ENCODE measurements at regions not wholly inside any gene's neighbourhood (a gene's known extent, or its start where the extent isn't known, plus 50 kb on each side); places are given as distances from the start of the nearest gene placed in this dataset.

DNA sequence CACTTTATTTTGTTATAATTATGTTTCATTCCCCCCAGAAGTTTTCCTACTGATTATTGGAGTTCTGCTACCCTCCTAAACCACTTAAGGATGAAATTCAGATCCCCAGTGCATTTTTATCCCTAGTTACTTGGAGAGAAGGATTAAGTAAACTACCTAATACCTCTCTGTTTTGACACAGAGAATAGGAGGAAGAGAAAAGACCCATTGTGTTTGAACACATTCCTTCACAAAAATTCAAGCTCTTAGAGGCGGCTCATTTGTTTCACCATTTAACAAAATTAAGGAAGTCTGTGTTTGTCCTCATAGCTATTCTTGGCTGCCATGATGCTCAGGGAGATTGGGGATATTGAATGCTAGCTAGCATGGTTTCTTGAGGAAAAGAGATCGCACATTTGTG is 492.6 kb downstream of the EBF1 start:
- DNase-seq = no peak
- no peaks in the 10 kb centered on the region for H3K36me3 ChIP-seq (ENCODE audit: low read depth)
- no peak overlapping the region for H3K4me3 ChIP-seq
- H4K20me1 ChIP-seq (ENCODE audit: insufficient read depth) = no peaks in the 10 kb centered on the region
- no peak overlapping the region for H2AFZ ChIP-seq
- H3K27me3 ChIP-seq (replicated peaks; ENCODE audit: insufficient read depth) = no peaks in the 10 kb centered on the region
- H3K9ac ChIP-seq = no peak overlapping the region
- in situ Hi-C loops (cut with MboI) = no loop called here
- H3K27ac ChIP-seq = no peak overlapping the region
- H3F3A ChIP-seq (ENCODE audit: insufficient read depth) = peaks cover 24% of the 10 kb centered on the region
- no peaks in the 10 kb centered on the region for H3K9me3 ChIP-seq (ENCODE audit: low read depth)
- WGBS, 2 experiments (ENCODE audit: low coverage in 1 of 2, low lambda C conversion rate in 2 of 2, missing lambda C conversion rate in 2 of 2) = 97 to 98% methylated on average over 2 of the region's 2 CpGs
- no peaks in the 10 kb centered on the region for H3K79me2 ChIP-seq (ENCODE audit: insufficient read depth)
- no peaks in the 10 kb centered on the region for H3K9me2 ChIP-seq (ENCODE audit: insufficient read depth)
- no peak overlapping the region for H3K4me2 ChIP-seq (ENCODE audit: unreplicated experiment)
- TF ChIP-seq EZH2phosphoT487 (IDR thresholded peaks at IDR 0.05; ENCODE audit: insufficient read depth, low read depth) (no peak), EZH2 (IDR thresholded peaks at IDR 0.05; ENCODE audit: insufficient read depth, poor library complexity, severe bottlenecking) (no peak)
- peaks cover 34% of the 10 kb centered on the region for H3K4me1 ChIP-seq (ENCODE audit: insufficient read depth)

DNA sequence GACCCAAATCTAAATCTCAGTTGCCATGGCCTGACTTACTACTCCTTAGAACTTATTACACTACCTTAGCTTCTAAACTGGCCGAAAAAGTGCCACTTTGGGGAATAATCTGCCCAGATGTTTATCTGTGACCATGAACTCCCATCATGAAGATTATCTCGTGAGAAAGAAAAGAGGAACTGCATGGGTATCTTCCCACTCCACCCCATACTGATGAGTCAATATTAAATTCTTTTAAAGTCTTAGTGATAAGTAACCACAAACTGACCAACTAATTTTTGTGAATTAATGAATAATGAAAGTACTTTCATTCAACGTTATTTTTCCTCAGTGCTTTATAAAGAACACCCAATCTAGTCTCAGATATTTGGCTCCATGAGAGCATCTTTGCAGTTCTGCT is 493.5 kb downstream of the EBF1 start:
- H3K9me2 ChIP-seq (ENCODE audit: insufficient read depth) = no peaks in the 10 kb centered on the region
- peaks cover 28% of the 10 kb centered on the region for H3K4me1 ChIP-seq (ENCODE audit: insufficient read depth)
- DNase-seq = no peak
- H3K4me2 ChIP-seq (ENCODE audit: unreplicated experiment) = no peak overlapping the region
- peaks cover 24% of the 10 kb centered on the region for H3F3A ChIP-seq (ENCODE audit: insufficient read depth)
- no peaks in the 10 kb centered on the region for H3K9me3 ChIP-seq (ENCODE audit: low read depth)
- H3K27me3 ChIP-seq (replicated peaks; ENCODE audit: insufficient read depth) = no peaks in the 10 kb centered on the region
- H3K9ac ChIP-seq = no peak overlapping the region
- TF ChIP-seq EZH2 (IDR thresholded peaks at IDR 0.05; ENCODE audit: insufficient read depth, poor library complexity, severe bottlenecking) = no peak
- in situ Hi-C loops (cut with MboI) = no loop called here
- no peaks in the 10 kb centered on the region for H3K79me2 ChIP-seq (ENCODE audit: insufficient read depth)
- no peak overlapping the region for H2AFZ ChIP-seq
- H3K36me3 ChIP-seq (ENCODE audit: low read depth) = no peaks in the 10 kb centered on the region
- 89% methylated on average over 3 of the region's 3 CpGs for WGBS, 2 experiments (ENCODE audit: low coverage in 1 of 2, low lambda C conversion rate in 2 of 2, missing lambda C conversion rate in 2 of 2)
- H3K4me3 ChIP-seq = no peak overlapping the region
- H3K27ac ChIP-seq = no peak overlapping the region
- no peaks in the 10 kb centered on the region for H4K20me1 ChIP-seq (ENCODE audit: insufficient read depth)

DNA sequence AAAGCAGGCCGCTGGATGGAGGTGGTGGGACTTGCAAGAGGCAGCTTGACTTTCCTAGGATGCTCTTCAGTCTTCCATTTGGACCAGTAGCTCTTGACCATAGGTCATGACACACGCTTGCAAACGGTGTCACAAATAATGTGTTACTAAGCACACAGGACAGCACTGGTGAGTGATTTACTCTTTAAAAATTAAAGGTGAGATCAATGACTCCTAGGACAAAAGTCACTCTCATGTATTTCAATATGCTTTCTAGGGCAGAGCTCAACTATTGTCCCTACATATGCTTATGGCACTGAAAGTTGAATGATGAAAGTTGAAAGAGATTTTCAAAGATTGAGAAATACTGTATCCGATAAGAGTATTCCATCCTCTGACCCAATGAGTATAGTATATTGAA is 496.7 kb downstream of the EBF1 start:
- Histone ChIP-seq H3K4me2 (ENCODE audit: unreplicated experiment) (no peak overlapping the region), H3K79me2 (ENCODE audit: insufficient read depth) (no peaks in the 10 kb centered on the region), H3K9me3 (ENCODE audit: low read depth) (no peaks in the 10 kb centered on the region), H2AFZ (no peak overlapping the region), H3K36me3 (ENCODE audit: low read depth) (no peaks in the 10 kb centered on the region), H3K27ac (no peak overlapping the region), H4K20me1 (ENCODE audit: insufficient read depth) (no peaks in the 10 kb centered on the region), H3K9ac (no peak overlapping the region), H3K9me2 (ENCODE audit: insufficient read depth) (no peaks in the 10 kb centered on the region), H3K4me3 (no peak overlapping the region), H3K4me1 (ENCODE audit: insufficient read depth) (peaks cover 9% of the 10 kb centered on the region; the same call in 1 of the 2 replicates), H3F3A (ENCODE audit: insufficient read depth) (no peaks in the 10 kb centered on the region), H3K27me3 (replicated peaks; ENCODE audit: insufficient read depth) (no peaks in the 10 kb centered on the region)
- TF ChIP-seq EZH2 (IDR thresholded peaks at IDR 0.05; ENCODE audit: insufficient read depth, poor library complexity, severe bottlenecking) (no peak), EZH2phosphoT487 (IDR thresholded peaks at IDR 0.05; ENCODE audit: insufficient read depth, low read depth) (no peak)
- in situ Hi-C loops (cut with MboI) = no loop called here
- WGBS, 2 experiments (ENCODE audit: low coverage in 1 of 2, low lambda C conversion rate in 2 of 2, missing lambda C conversion rate in 2 of 2) = 92 to 95% methylated on average over 4 of the region's 4 CpGs
- no peak for DNase-seq

DNA sequence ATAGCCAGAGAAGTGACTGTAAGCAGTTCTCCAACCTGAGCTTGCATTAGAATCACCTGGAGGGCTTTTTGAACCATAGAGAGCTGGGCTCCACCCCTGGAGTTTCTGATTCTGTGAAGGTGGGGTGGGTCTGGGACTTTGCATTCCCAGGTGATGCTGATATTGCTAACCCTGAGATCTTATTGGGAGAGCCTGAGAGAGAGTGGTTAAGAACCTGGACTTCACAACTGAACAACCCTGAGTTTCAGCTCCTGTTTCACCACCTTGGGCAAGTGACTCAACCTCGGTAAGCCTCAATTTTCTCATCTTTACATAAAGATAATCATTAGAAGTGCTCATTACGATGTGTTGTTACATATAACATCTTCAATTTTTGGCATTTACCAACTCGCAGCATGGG is 498.6 kb downstream of the EBF1 start:
- no peaks in the 10 kb centered on the region for H3F3A ChIP-seq (ENCODE audit: insufficient read depth)
- WGBS, 2 experiments (ENCODE audit: low coverage in 1 of 2, low lambda C conversion rate in 2 of 2, missing lambda C conversion rate in 2 of 2) = 93 to 96% methylated on average over 3 of the region's 3 CpGs
- H3K4me2 ChIP-seq (ENCODE audit: unreplicated experiment) = no peak overlapping the region
- no peaks in the 10 kb centered on the region for H3K9me2 ChIP-seq (ENCODE audit: insufficient read depth)
- no peaks in the 10 kb centered on the region for H4K20me1 ChIP-seq (ENCODE audit: insufficient read depth)
- H3K9ac ChIP-seq = no peak overlapping the region
- H2AFZ ChIP-seq = no peak overlapping the region
- no peak overlapping the region for H3K4me3 ChIP-seq
- no peak overlapping the region for H3K27ac ChIP-seq
- H3K27me3 ChIP-seq (replicated peaks; ENCODE audit: insufficient read depth) = no peaks in the 10 kb centered on the region
- no peaks in the 10 kb centered on the region for H3K9me3 ChIP-seq (ENCODE audit: low read depth)
- in situ Hi-C loops (cut with MboI) = no loop called here
- no peak for DNase-seq
- TF ChIP-seq EZH2 (IDR thresholded peaks at IDR 0.05; ENCODE audit: insufficient read depth, poor library complexity, severe bottlenecking) (no peak), EZH2phosphoT487 (IDR thresholded peaks at IDR 0.05; ENCODE audit: insufficient read depth, low read depth) (no peak)
- H3K79me2 ChIP-seq (ENCODE audit: insufficient read depth) = no peaks in the 10 kb centered on the region
- H3K4me1 ChIP-seq (ENCODE audit: insufficient read depth) = peaks cover 9% of the 10 kb centered on the region; the same call in 1 of the 2 replicates
- H3K36me3 ChIP-seq (ENCODE audit: low read depth) = no peaks in the 10 kb centered on the region

DNA sequence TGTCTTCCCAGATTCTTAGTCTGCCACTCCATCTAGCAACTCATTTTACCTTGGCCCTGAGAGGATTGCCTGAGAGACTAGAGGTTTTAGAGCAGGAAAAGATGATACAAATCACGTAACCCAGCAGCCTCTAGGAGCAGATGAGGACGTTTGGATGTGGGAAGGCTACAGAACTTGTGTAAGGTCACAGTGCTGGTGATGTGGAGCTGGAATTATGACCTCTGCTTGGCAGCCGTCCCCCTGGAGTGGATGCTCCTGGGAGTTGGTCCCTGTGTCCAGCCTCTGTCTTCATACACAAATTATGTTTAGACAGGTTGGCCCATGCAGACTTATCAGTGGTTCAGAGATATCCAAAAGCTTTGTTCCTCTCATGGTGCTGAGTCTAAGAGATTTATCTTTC is 499.0 kb downstream of the EBF1 start:
- no peak overlapping the region for H3K27ac ChIP-seq
- no peak for TF ChIP-seq EZH2phosphoT487 (IDR thresholded peaks at IDR 0.05; ENCODE audit: insufficient read depth, low read depth)
- no peak for TF ChIP-seq EZH2 (IDR thresholded peaks at IDR 0.05; ENCODE audit: insufficient read depth, poor library complexity, severe bottlenecking)

More for the DNA sequence above, 499.0 kb downstream of the EBF1 start:
- Histone ChIP-seq H3K36me3 (ENCODE audit: low read depth) (no peaks in the 10 kb centered on the region), H3F3A (ENCODE audit: insufficient read depth) (no peaks in the 10 kb centered on the region), H3K4me3 (no peak overlapping the region), H3K4me2 (ENCODE audit: unreplicated experiment) (no peak overlapping the region), H4K20me1 (ENCODE audit: insufficient read depth) (no peaks in the 10 kb centered on the region), H3K9me2 (ENCODE audit: insufficient read depth) (no peaks in the 10 kb centered on the region), H3K4me1 (ENCODE audit: insufficient read depth) (peaks cover 9% of the 10 kb centered on the region; the same call in 1 of the 2 replicates), H3K27me3 (replicated peaks; ENCODE audit: insufficient read depth) (no peaks in the 10 kb centered on the region), H3K9ac (no peak overlapping the region), H2AFZ (no peak overlapping the region), H3K79me2 (ENCODE audit: insufficient read depth) (no peaks in the 10 kb centered on the region), H3K9me3 (ENCODE audit: low read depth) (no peaks in the 10 kb centered on the region)
- in situ Hi-C loops (cut with MboI) = no loop called here
- WGBS, 2 experiments (ENCODE audit: low coverage in 1 of 2, low lambda C conversion rate in 2 of 2, missing lambda C conversion rate in 2 of 2) = 83 to 92% methylated on average over 3 of the region's 3 CpGs
- DNase-seq = no peak

All from GM23248 (cell line).